Hematopoietic multipotent progenitor cell treated with erythropoietin and hydrocortisone succinate and interleukin-3 and kit ligand, for 17 days (in vitro differentiated cells): ENCODE measurements at regions not wholly inside any gene's neighbourhood (a gene's known extent, or its start where the extent isn't known, plus 50 kb on each side); places are given as distances from the start of the nearest gene placed in this dataset.

Experiments
- DNase-seq: peaks from one replicate; pipeline ENCODE4 v3.0.0-alpha.2; 2015; ENCODE audit warnings: low spot score

- no peak for DNase-seq
Measured at GRCh38 chr7:28361551-28361950, 50.8 kb upstream of the CREB5 start.

- DNase-seq: no peak
Measured at GRCh38 chr7:28362182-28362581, 50.1 kb upstream of the CREB5 start.
